ENCODE measurements at regions not wholly inside any gene's neighbourhood (a gene's known extent, or its start where the extent isn't known, plus 50 kb on each side); places are given as distances from the start of the nearest gene placed in this dataset.

DNA sequence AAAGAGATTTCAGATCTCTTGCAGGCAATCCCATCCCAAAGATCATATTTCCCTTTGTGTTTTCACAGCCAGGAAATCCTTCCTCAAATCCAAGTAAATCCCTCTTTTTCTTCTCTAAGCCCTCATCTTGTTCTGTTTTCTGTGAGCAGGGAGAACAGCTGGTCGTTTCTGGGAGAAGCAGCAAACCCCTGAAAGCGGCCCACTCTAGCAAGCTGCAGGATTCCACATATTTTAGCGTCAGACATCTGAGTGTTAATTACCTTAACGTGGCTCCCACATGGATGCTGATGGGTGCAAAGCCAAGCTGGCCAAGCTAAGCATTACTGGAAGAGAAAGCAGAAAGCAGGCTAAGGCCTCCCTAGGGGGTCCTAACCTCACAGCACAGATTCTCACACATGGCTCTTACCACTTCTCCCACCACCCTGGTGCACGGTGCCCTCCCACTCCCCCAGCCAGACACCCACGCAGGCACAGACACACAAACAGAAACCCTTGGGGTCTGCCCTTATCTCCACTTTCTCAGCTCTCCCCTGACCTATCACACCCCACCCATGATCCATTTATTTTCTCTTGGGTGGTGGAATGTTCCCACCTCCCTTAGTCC is 551.0 kb upstream of the AUTS2 start:
- H3K9me3 ChIP-seq, result no peaks in the 10 kb centered on the region
- H3K4me1 ChIP-seq, result no peaks in the 10 kb centered on the region
- FAIRE-seq (no peak), DNase-seq (no peak), ATAC-seq (no peak)
- H3K4me3 ChIP-seq, result no peak overlapping the region
- H3K27ac ChIP-seq, result no peak overlapping the region
- TF ChIP-seq, protein P1, sequence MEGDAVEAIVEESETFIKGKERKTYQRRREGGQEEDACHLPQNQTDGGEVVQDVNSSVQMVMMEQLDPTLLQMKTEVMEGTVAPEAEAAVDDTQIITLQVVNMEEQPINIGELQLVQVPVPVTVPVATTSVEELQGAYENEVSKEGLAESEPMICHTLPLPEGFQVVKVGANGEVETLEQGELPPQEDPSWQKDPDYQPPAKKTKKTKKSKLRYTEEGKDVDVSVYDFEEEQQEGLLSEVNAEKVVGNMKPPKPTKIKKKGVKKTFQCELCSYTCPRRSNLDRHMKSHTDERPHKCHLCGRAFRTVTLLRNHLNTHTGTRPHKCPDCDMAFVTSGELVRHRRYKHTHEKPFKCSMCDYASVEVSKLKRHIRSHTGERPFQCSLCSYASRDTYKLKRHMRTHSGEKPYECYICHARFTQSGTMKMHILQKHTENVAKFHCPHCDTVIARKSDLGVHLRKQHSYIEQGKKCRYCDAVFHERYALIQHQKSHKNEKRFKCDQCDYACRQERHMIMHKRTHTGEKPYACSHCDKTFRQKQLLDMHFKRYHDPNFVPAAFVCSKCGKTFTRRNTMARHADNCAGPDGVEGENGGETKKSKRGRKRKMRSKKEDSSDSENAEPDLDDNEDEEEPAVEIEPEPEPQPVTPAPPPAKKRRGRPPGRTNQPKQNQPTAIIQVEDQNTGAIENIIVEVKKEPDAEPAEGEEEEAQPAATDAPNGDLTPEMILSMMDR (IDR thresholded peaks at IDR 0.05), result no peak
- no peaks in the 10 kb centered on the region for H3K27me3 ChIP-seq
- WGBS, 2 donors, result 31 to 43% methylated on average over 4 to 6 of the region's 6 CpGs
- intact Hi-C loops (cut with DNase I), result no loop called here
- no peaks in the 10 kb centered on the region for H3K36me3 ChIP-seq

DNA sequence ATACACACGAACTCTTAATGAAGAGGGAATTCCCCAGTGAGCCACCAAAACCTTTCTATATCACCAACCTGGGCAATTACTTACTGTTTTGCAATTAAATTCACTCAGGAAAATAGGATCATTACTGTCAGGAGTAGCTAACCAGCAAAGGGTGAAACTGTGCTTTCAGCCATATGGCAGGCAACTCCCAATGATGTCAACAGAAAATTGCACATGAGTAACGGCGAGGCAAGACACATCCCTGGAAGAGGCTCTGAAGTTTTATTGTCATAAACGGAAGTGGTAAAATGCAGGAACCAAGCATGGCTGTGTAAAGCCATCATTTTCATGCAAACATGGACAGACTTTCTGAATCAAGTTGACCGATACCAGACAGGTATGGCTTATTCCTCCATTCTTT is 548.9 kb upstream of the AUTS2 start:
- Histone ChIP-seq H3K27ac (no peak overlapping the region), H3K4me1 (no peaks in the 10 kb centered on the region), H3K27me3 (no peaks in the 10 kb centered on the region), H3K9me3 (no peaks in the 10 kb centered on the region), H3K36me3 (no peaks in the 10 kb centered on the region), H3K4me3 (no peak overlapping the region)
- 64 to 73% methylated on average over 5 of the region's 5 CpGs for WGBS, 2 donors
- TF ChIP-seq, protein P1 (IDR thresholded peaks at IDR 0.05), result no peak
- ATAC-seq (no peak), FAIRE-seq (no peak), DNase-seq (no peak)
- intact Hi-C loops (cut with DNase I), result no loop called here

DNA sequence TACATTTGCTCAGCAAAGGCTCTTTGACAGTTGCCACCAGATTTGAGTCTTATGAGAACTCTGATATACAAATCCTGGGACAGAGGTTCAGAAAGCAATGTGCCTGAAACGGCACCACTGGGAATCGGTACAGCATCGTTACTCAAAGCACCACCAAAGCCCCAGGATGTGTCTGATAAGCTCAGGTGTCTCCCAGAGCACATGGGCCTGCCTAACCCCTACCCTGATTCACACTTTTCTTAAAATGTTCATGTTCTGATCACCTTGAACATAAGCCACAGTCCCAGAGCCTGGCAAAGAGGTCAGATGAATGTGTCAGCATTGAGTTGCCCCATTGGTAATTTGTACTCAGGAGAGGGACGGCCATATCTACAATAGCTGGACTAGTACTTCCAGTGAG is 545.8 kb upstream of the AUTS2 start:
- intact Hi-C loops (cut with DNase I), result no loop called here
- no peaks in the 10 kb centered on the region for H3K4me1 ChIP-seq
- 69 to 79% methylated on average over 4 of the region's 4 CpGs for WGBS, 2 donors
- FAIRE-seq (no peak), ATAC-seq (no peak), DNase-seq (no peak)
- no peak overlapping the region for H3K27ac ChIP-seq
- no peaks in the 10 kb centered on the region for H3K9me3 ChIP-seq
- TF ChIP-seq, protein P1 (IDR thresholded peaks at IDR 0.05), result no peak
- no peak overlapping the region for H3K4me3 ChIP-seq
- H3K36me3 ChIP-seq, result no peaks in the 10 kb centered on the region
- H3K27me3 ChIP-seq, result no peaks in the 10 kb centered on the region

DNA sequence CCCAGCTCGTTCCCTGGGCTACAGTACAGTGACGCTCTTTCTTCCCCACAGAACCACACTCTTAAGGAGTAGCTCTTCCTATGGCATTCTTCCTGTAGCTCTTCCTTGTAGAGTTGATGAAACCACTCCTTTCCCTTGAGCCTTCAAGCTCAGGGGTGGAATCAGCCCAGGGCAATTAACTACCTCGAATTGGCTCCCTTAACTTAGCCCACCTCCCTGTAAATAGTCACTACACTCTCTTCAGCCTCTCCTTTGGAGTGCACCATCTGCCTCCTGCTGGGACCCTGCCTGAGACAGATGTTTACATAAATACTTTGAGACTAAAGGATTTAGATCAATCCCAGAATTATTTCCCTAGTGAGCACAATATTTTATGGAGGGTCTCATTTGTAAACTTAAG is 537.8 kb upstream of the AUTS2 start:
- 41 to 44% methylated on average over 3 of the region's 3 CpGs for WGBS, 2 donors
- TF ChIP-seq, protein P1 (IDR thresholded peaks at IDR 0.05), result no peak
- Histone ChIP-seq H3K9me3 (no peaks in the 10 kb centered on the region), H3K36me3 (no peaks in the 10 kb centered on the region), H3K4me1 (no peaks in the 10 kb centered on the region), H3K27me3 (no peaks in the 10 kb centered on the region), H3K27ac (no peak overlapping the region), H3K4me3 (no peak overlapping the region)
- FAIRE-seq (no peak), ATAC-seq (no peak), DNase-seq (no peak)
- intact Hi-C loops (cut with DNase I), result no loop called here

DNA sequence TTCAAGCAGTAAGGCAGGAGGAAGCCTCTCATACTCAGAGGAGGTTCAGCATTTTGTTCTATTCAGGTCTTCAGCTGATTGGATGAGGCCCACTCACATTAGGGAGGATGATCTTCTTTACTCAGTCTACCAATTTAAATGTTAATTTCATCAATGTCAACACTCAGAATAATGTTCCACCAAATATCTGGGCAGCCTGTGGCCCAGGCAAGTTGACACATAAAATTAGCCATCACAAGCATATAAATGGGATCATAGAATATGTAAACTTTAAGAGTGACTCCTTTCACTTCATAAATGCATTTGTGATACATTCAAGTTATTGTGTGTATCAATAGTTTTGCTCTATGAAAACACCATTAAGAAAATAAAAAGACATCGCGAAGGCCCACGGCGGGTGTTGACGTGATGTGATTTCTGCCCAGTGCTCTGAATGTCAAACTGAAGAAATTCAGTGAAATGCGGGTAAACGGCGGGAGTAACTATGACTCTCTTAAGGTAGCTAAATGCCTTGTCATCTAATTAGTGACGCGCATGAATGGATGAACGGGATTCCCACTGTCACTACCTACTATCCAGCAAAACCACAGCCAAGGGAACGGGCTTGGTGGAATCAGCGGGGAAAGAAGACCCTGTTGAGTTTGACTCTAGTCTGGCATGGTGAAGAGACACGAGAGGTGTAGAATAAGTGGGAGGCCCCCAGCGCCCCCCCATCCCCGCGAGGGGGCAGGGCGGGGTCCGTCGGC is 536.1 kb upstream of the AUTS2 start:
- no peaks in the 10 kb centered on the region for H3K4me1 ChIP-seq
- ATAC-seq, result no peak
- TF ChIP-seq, protein P1 (IDR thresholded peaks at IDR 0.05), result no peak
- 85 to 91% methylated on average over 20 of the region's 20 CpGs for WGBS, 2 donors
- no peak for DNase-seq
- H3K9me3 ChIP-seq, result no peaks in the 10 kb centered on the region
- intact Hi-C loops (cut with DNase I), result no loop called here
- no peak overlapping the region for H3K27ac ChIP-seq
- no peak overlapping the region for H3K4me3 ChIP-seq
- FAIRE-seq, result no peak
- H3K36me3 ChIP-seq, result no peaks in the 10 kb centered on the region
- no peaks in the 10 kb centered on the region for H3K27me3 ChIP-seq

All from pancreas (tissue), 10 donors.